Liver (tissue), 7 donors: ENCODE measurements at regions not wholly inside any gene's neighbourhood (a gene's known extent, or its start where the extent isn't known, plus 50 kb on each side); places are given as distances from the start of the nearest gene placed in this dataset.

Experiments used
- DNase-seq: peaks from one replicate; pipeline ENCODE4 v3.0.0-alpha.2; 2017; ENCODE audit warnings: low spot score
- H3K27ac ChIP-seq, 2 donors: one replicate each; pipeline ENCODE4 v1.7.0; 2013; ENCODE audit warnings: inconsistent platforms in 2 of 2, low read length in 2 of 2, control low read depth in 1 of 2, low read depth in 1 of 2, mild to moderate bottlenecking in 1 of 2
- H3K27me3 ChIP-seq, 4 donors: one replicate each; pipeline versions ENCODE4 v1.6.1 to v1.7.0; 2013; ENCODE audit warnings: low read length in 3 of 4, inconsistent platforms in 1 of 4, mild to moderate bottlenecking in 1 of 4, moderate library complexity in 1 of 4; ENCODE audit not compliant: control insufficient read depth in 4 of 4, insufficient read depth in 4 of 4
- H3K36me3 ChIP-seq, 4 donors: one replicate each; pipeline versions ENCODE4 v1.6.1 to v1.7.0; 2013; ENCODE audit warnings: low read length in 3 of 4, mild to moderate bottlenecking in 3 of 4, low read depth in 1 of 4, moderate library complexity in 1 of 4; ENCODE audit not compliant: control insufficient read depth in 4 of 4, insufficient read depth in 3 of 4
- H3K4me1 ChIP-seq, 4 donors: one replicate each; pipeline versions ENCODE4 v1.6.1 to v1.7.0; 2013; ENCODE audit warnings: low read length in 3 of 4, mild to moderate bottlenecking in 3 of 4, moderate library complexity in 1 of 4; ENCODE audit not compliant: control insufficient read depth in 4 of 4, insufficient read depth in 4 of 4
- H3K4me3 ChIP-seq, 3 donors: one replicate each; pipeline versions ENCODE4 v1.6.1 to v1.7.0; 2013; ENCODE audit warnings: low read length in 3 of 3, control low read depth in 1 of 3, low read depth in 1 of 3, mild to moderate bottlenecking in 1 of 3
- H3K9ac ChIP-seq, 2 donors: one replicate each; pipeline ENCODE4 v1.7.0; 2013; ENCODE audit warnings: low read length in 2 of 2, mild to moderate bottlenecking in 2 of 2, moderate library complexity in 2 of 2, control low read depth in 1 of 2, low read depth in 1 of 2
- H3K9me3 ChIP-seq, 4 donors: one replicate each; pipeline versions ENCODE4 v1.6.1 to v1.7.0; 2013; ENCODE audit warnings: low read length in 3 of 4; ENCODE audit not compliant: control insufficient read depth in 4 of 4
- EGR1 ChIP-seq, 2 donors: IDR thresholded peaks; 2 replicates each; pipeline ENCODE4 v1.6.1; 2016 to 2018; ENCODE audit warnings: antibody characterized with exemption in 2 of 2, low read depth in 2 of 2
- FOXA1 ChIP-seq: IDR thresholded peaks from 2 replicates; pipeline ENCODE4 v1.6.1; 2016; ENCODE audit warnings: antibody characterized with exemption
- HNF4A ChIP-seq, 2 donors: conservative IDR thresholded peaks; 2 replicates each; pipeline ENCODE4 v1.6.1; 2016; ENCODE audit warnings: antibody characterized with exemption in 2 of 2, mild to moderate bottlenecking in 2 of 2
- MAX ChIP-seq: IDR thresholded peaks from 2 replicates; pipeline ENCODE4 v1.6.1; 2016; ENCODE audit warnings: antibody characterized with exemption
- NR2F2 ChIP-seq: IDR thresholded peaks from 2 replicates; pipeline ENCODE4 v1.6.1; 2016; ENCODE audit warnings: antibody characterized with exemption
- REST ChIP-seq: IDR thresholded peaks from 2 replicates; pipeline ENCODE4 v1.6.1; 2016; ENCODE audit warnings: antibody characterized with exemption, mild to moderate bottlenecking
- SP1 ChIP-seq: IDR thresholded peaks from 2 replicates; pipeline ENCODE4 v1.6.1; 2018; ENCODE audit warnings: antibody characterized with exemption, mild to moderate bottlenecking
- ZBTB33 ChIP-seq: IDR thresholded peaks from 2 replicates; pipeline ENCODE4 v1.6.1; 2016; ENCODE audit warnings: antibody characterized with exemption
- WGBS: extraction: QIAGEN DNeasy Blood & Tissue Kit; methylation state at CpG from one replicate; pipeline ENCODE4 v1.1.7; 2013; 5-methylcytosine and 5-hydroxymethylcytosine counted together
- donor health status: healthy.
- donor health status: healthy.
- donor health status: healthy.
- donor health status: healthy.

- TF ChIP-seq NR2F2, result no peak
- no peak for TF ChIP-seq HNF4A (conservative IDR thresholded peaks at IDR 0.05)
- TF ChIP-seq REST, result no peak
- WGBS, result 80% methylated on average over 3 of the region's 3 CpGs
Measured at GRCh38 chr5:118451697-118452247, 536.6 kb downstream of the DTWD2 start.

GRCh38 chr5:118450554-118451332 is 537.6 kb downstream of the DTWD2 start:
- no peak overlapping the region for H3K4me3 ChIP-seq
- WGBS, result 77% methylated on average over 7 of the region's 7 CpGs
- H3K27ac ChIP-seq, result no peak overlapping the region
- H3K36me3 ChIP-seq, result no peaks in the 10 kb centered on the region
- H3K9me3 ChIP-seq, result no peaks in the 10 kb centered on the region
- H3K27me3 ChIP-seq, result no peaks in the 10 kb centered on the region
- H3K9ac ChIP-seq, result no peak overlapping the region
- TF ChIP-seq MAX, result no peak
- no peak for DNase-seq
- H3K4me1 ChIP-seq, result no peaks in the 10 kb centered on the region

More at GRCh38 chr5:118451697-118452247, 536.6 kb downstream of the DTWD2 start:
- H3K27ac ChIP-seq, result no peak overlapping the region
- no peaks in the 10 kb centered on the region for H3K36me3 ChIP-seq
- no peaks in the 10 kb centered on the region for H3K9me3 ChIP-seq
- no peaks in the 10 kb centered on the region for H3K4me1 ChIP-seq
- no peak for DNase-seq
- peaks cover 0 to 4% (median 0%) of the 10 kb centered on the region in 4 donors for H3K27me3 ChIP-seq
- H3K4me3 ChIP-seq, result no peak overlapping the region
- no peak overlapping the region for H3K9ac ChIP-seq

GRCh38 chr5:118447350-118447749 is 541.0 kb downstream of the DTWD2 start:
- Histone ChIP-seq H3K36me3 (no peaks in the 10 kb centered on the region), H3K9ac (no peak overlapping the region), H3K27ac (no peak overlapping the region), H3K4me1 (no peaks in the 10 kb centered on the region), H3K9me3 (no peaks in the 10 kb centered on the region), H3K27me3 (no peaks in the 10 kb centered on the region), H3K4me3 (no peak overlapping the region)
- TF ChIP-seq EGR1 (IDR thresholded peaks at IDR 0.05; ENCODE audit: low read depth in 2 of 2) (no peak), MAX (no peak)
- 93% methylated on average over 1 of the region's 1 CpG for WGBS
- no peak for DNase-seq

- 34% methylated on average over 2 of the region's 2 CpGs for WGBS
- Histone ChIP-seq H3K9ac (no peak overlapping the region), H3K9me3 (no peaks in the 10 kb centered on the region), H3K4me1 (no peaks in the 10 kb centered on the region), H3K4me3 (no peak overlapping the region), H3K36me3 (no peaks in the 10 kb centered on the region), H3K27me3 (no peaks in the 10 kb centered on the region), H3K27ac (no peak overlapping the region)
- no peak for DNase-seq
- no peak for TF ChIP-seq FOXA1
- no peak for TF ChIP-seq EGR1 (IDR thresholded peaks at IDR 0.05; ENCODE audit: low read depth in 2 of 2)
- TF ChIP-seq ZBTB33, result no peak
- TF ChIP-seq SP1, result no peak
- TF ChIP-seq NR2F2, result peak; percentile 49
Measured at GRCh38 chr5:118441956-118442355, 546.4 kb downstream of the DTWD2 start.
